ENCODE measurements at regions not wholly inside any gene's neighbourhood (a gene's known extent, or its start where the extent isn't known, plus 50 kb on each side); places are given as distances from the start of the nearest gene placed in this dataset.
"Not testable (repeated sequence)": the region's sequence is repeated elsewhere in the genome, so short reads cannot be mapped to it uniquely, and the experiment has no call there.

DNA sequence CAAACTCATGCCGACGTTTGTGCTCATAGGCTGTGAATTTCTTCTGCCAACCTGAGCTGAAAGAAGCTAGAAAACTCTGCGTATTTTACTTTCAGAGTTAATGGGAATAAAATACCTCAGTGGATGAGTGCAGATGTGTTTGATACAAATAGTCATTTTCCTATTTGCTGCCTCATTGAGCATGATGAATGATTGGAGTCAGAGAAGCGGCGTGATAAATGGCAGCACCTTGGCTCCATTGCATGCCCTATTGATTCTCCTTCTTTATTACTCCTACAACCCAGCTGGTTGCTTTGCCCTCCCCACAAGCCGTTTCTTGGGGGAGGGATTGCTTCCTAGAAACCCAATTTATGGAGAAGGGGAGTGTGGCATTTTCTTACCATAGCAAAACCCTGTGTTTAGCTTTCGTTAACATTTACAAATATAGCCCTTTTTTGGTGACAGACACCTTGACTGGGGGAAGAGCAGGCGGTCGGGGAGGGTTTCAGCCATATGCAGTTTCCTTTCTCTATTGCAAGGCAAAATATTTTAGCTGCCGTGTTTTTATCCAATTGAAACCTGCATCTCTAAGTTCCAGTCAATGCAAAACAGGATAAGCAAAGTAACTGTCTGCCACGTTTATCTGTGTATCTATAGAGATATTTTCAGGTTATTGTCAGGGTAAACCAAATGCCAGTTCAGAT lies 93.1 kb upstream of the TBCA start:
- no peak for DNase-seq (ENCODE audit: low spot score)

DNA sequence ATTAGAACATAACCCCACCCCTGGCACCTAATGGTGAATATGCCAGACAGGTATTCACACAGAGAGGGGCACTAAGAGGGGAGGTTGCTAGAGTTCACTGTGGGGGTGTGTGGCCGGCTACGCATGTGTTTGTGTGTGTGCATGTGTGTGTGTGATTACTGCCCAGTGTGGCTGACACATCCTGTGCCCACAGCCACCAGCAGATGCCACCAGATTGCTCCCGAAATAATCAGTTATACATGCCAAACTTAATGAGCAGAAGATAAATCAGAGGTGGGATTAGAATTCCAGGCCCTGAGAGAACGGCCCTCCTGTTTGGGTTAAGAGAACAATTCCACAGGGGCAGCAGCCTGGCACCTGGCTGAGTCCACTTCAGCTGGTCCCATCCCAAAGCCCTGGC lies 91.8 kb upstream of the TBCA start:
- DNase-seq (ENCODE audit: low spot score): no peak

DNA sequence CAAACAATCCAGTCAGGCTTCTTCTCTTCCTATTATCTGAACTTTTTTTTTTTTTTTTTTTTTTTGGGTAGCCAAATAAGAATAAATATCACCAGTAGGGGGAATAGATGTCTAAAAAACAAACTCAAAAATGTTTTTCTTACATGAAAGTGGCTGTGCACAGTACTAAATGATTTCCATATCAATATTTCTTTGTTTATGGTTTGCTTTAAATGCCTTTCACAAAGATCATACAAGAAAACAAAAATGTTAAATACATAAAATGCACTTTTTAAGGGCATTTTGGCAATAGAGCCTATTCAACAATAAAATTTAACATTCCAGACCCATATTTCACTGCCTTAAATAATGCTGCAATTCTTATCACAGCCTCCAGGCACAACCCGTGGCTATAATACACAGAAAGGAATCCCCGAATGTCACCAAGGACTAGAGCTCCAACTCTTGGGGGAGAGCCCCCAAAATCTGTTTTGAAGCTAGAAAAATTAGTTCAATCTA lies 91.1 kb upstream of the TBCA start:
- DNase-seq (ENCODE audit: low spot score): no peak

DNA sequence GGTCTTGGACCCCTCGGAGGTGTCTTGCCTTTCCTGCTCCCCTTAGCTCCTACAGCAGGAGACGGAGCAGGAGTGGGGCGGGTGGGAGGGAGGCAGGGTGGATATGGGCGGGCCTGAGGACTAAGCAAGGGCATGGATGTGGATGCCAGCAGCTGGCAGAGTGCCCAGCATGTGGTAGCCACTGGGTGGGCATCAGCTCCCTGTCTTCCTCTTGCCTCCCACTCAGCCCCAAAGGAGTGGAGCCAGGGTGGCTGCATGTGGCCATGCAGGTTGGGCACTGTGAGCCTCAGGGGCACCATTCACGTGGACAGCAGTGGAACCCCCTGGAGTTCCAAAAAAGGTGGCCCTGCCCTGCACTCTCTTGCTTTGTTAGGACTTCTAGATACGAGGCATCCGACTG lies 90.1 kb upstream of the TBCA start:
- no peak for DNase-seq (ENCODE audit: low spot score)

- DNase-seq (ENCODE audit: low spot score): no peak
Measured at GRCh38 chr5:77864997-77865396, 88.9 kb upstream of the TBCA start.

- no peak for DNase-seq (ENCODE audit: low spot score)
Measured at GRCh38 chr5:77863181-77863580, 87.0 kb upstream of the TBCA start.

- DNase-seq (ENCODE audit: low spot score): no peak
Measured at GRCh38 chr5:77861576-77861975, 85.4 kb upstream of the TBCA start.

GRCh38 chr5:77859306-77859705 lies 83.2 kb upstream of the TBCA start:
- no peak for DNase-seq (ENCODE audit: low spot score)

- not testable (repeated sequence) for DNase-seq (ENCODE audit: low spot score)
Measured at GRCh38 chr5:77858678-77859077, 82.5 kb upstream of the TBCA start.

DNA sequence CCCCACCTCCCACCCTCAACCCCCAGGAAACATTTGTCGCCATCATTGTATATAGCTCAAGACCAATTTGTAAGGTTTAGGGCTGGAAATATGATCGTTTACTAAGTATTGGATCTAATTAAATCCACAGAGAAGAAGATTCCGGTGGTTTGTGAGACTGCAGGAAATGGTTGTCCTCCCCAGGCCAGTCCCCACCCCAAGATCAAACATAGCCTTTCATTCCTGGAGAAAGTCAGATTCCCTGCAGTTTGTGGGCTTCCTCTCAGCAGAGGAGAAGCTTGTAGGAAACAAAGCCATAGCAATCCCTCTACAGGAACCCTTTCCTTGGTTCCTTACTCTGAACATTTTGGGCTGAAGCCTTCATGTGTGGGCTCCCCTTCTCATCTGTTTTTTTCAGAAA lies 79.2 kb upstream of the TBCA start:
- DNase-seq (ENCODE audit: low spot score): no peak

- no peak for DNase-seq (ENCODE audit: low spot score)
Measured at GRCh38 chr5:77853353-77853907, 77.3 kb upstream of the TBCA start.

GRCh38 chr5:77852514-77853352 lies 76.6 kb upstream of the TBCA start:
- DNase-seq (ENCODE audit: low spot score): peak; percentile 82

DNA sequence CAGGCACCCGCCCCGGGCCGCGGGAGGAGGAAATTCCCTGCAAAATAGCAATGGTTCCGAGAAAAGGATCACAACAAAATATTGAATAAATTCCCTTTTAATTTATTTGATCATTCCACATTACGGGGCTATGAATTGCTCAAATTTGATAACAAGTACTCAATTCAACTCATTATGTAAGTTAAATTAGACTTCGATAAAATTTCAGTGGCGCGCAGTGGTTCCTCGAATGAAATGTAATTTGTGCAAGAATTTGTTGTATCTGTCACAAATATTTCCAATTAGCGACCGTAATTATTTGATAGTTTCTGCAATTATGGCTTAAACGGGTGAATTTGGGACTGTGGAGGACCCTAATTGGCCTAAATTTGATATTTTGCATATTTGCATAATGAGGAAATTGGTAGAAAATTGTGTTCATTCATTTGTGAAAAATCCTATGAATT lies 76.0 kb upstream of the TBCA start:
- DNase-seq (ENCODE audit: low spot score): no peak

DNA sequence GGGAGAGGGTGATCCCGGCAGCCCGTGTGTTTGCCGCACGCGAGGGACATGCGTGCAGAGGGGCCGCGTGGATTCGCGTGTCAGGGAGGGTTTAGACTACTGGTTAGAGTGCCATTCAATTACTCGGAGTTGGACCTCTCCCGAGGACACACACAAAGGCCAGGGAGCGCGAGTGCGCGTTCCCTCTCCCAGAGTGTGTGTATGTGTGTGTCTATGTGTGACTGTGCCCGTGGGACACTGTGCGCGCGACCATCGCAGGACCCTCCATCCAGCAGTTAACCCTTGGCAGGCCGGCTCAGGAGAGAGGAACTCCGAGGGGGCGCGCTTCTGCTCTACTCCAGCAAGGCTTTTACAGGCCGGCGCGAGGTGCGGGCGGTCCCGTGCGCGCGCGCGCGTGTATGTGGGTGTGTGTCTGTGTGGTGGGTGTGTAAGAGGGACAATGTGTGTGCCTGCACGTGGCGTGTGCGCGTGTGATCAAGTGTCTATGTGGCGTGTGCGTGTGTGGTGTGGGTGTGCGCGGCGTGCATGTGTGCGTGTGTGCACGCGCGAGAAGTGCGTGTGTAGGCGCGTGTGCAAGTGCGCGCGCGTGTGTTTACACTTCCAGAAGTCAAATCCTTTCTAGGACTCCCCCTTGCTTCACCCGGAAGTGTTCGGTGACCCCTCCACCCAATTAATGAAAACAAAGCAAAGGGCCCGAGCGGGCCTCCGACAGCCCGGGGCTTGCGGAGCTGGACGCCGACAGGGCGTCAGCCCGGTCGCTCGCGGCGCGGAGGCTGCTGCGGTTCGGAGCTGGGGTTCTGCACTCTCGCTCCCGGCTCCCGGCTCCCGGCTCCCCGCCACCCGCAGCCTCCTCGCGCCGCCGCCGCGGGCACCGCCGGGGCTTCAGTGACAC lies 75.3 kb upstream of the TBCA start:
- peak; percentile 66 for DNase-seq (ENCODE audit: low spot score)

DNA sequence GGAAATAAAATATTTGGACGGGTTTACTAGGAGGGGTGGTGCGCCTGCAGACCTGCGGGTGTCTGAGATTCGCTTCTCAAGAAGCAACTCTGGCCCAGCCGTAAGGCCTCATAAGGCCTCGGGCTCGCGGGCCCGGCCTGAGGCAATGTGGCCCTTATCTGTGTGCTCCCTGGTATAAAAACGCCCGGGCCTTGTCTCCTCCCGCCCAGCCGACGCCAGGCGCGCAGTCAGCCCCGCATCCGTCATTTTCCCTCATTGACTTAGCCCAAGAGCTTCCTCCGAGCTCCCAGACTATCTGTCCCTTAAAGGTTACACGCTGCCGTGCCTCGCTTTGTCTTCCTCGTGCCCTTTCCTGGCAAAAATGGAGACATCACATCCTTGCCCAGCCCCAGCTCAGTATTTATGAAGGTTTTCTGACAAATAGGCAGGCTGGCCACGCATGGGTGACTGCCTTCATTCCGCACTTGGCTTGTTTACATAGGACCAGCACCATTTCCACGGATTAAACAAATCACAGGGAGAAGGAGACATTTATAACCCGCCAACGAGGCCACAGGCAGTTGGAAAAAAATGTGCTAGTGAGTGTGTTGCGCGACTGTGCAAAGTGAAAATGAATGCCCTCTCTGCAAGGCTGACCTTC lies 74.5 kb upstream of the TBCA start:
- peak; percentile 60 for DNase-seq (ENCODE audit: low spot score)

DNA sequence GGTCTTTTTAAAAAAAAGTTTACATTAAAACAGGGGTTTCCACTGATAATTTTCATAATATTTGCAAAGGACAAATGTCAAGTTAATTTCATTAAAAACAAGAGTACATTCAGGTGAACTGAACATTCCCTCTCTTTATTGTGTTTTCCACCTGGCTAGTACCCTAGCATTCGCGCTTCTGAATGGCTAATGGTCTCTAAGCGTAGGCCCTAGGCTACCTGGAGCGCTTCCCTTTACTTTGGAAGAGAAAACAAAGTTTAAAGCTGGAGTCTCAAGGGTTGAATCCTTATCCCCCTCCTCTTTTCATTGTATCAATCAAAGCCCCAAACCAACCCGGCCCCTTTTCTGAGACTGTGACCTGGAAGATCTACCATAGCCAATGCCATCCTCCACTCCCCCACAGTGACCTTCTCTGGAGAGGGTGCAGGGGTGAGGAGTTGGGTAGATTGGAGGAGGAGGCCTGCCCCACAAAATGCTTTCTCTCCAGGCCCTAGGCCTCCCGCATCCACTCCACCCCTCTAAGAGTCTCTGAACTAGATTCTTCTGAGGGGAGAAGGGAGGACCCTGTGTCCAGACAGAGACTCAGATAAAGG lies 73.3 kb upstream of the TBCA start:
- no peak for DNase-seq (ENCODE audit: low spot score)

DNA sequence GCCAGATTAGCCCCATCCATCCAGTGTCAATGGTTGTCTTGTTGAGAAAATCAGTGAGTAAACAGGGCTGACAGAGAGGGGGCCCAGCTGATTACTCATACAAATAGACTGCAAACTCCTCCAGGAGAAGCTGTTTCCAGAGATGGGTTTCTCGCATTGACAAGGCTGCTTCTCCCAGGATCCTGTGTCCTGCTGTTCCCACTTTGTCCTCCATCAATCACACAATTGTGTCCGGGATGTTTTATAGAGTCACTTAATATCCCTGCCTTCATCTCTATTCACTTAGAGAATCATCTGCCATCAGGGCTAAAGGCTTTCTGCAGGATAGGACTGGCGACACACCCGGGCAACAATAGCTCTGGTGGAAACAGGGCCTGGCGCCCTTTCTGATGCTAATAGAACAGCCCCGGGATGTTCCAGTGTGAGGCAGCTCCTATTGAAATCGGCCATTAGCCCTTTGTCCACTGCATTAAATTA lies 71.7 kb upstream of the TBCA start:
- peak; percentile 81 for DNase-seq (ENCODE audit: low spot score)

DNA sequence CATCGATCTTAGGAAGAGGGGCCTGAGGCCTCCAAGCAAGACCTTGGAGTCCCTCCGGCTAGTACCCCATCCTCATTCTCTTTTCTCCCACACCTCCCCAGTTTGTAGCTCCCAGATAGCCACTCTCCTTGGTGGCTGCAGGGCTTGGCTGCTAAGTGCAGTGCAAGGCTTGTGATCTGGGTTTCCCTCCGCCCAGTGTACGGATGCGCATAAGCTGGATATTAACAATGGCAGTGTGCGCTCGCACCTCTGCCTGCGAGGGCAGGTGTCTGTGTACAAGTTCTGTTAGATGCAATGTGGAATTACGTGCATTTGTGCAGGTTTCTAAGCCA lies 71.0 kb upstream of the TBCA start:
- peak; percentile 57 for DNase-seq (ENCODE audit: low spot score)

DNA sequence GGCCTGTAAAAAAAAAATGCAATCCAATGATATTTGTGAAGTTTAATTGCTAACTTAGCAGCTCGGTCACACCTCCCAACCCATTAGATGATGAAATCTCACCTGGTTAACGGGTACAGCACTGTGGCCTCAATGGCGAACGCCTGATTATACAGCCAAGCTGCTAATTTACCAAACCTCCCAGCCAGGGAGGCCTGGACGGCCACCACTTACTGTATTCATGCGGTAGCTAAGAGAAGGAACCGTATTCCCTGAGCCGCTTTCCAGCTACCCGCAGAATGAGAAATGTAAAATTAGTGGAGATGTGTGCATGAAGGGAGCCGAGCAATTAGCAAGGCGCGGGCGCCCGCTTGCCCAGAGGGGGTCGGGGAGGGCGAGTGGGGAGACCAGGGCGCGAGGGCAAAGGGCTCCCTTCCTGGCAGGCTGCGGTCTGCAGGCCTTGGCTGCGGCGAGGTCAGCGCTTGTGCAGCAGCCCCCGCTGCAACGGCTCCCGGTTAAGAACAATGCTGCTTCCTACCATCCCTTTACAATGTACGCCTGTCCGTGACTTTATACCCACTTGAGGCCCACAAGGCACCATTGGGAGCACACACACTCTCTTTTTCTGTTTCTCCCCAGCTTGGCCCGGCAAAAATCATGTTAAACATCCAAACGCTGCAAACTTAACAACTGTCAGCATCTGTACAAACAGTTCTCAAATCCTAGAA lies 70.4 kb upstream of the TBCA start:
- DNase-seq (ENCODE audit: low spot score): peak; percentile 64

DNA sequence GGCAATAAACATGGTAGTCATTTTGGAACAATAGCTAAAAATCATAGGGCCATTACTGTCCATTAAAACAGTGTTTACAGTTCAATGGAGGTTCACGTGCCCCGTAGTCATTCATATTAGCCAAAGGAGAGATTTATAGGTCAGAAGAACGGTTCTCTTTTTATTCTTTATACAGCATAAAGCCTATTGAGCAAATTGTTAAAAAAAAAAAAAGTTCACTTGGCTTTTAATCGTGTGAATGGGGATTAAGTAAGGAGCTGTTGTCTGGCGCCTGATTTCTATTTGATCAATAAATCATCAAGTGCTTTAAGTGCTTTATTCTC lies 69.1 kb upstream of the TBCA start:
- DNase-seq (ENCODE audit: low spot score): no peak

Data from ecto neural progenitor cell (in vitro differentiated cells).